NCI-H345 treated with DMSO at 0.1 percent for 48 hours (cell line): ENCODE measurements at regions not wholly inside any gene's neighbourhood (a gene's known extent, or its start where the extent isn't known, plus 50 kb on each side); places are given as distances from the start of the nearest gene placed in this dataset.
A peak's percentile ranks its signal among the peaks of the same experiment; 100 is the strongest.

Experiments used
- DNase-seq: peaks from one replicate; lab custom pipeline; 2025; ENCODE audit not compliant: unreplicated experiment; lab: John Stamatoyannopoulos, UW

DNA sequence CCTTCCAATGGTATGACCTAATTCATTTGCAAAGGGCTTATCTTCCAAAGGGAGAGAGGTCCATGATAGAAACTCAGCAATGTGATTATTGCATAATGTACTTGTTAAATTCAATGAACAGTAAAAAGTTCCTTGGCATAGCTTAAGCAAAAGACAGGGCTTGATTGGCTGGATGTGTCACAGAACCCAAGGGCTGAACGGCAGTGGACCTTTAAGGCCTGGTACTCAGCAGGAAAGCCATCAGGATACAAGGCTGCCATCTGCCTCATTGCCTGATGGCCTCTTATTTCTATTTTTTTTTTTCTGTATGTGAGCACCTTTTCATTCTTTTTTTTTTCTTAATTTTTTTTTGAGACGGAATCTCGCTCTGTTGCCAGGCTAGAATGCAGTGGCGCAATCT is 208.9 kb upstream of the WSCD1 start:
- DNase-seq = no peak

DNA sequence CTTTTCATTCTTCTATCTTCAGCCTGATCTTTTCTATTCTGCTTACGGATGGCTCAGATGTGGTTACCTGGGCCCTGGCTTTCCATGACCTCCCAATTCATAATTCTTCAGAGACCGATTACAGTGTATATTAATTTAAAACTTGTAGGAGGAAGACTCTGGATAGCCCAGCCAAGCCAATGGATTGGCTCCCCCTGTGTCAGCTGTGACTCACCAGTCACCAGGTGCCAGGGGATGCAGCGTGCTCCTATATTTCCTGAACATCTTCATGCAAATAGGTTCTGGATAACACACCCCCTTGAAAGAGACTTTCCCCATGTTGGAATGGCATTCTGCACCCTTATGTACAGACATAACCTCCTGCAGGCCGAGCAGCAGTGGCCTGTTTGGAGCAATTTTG is 208.3 kb upstream of the WSCD1 start:
- DNase-seq = no peak

DNA sequence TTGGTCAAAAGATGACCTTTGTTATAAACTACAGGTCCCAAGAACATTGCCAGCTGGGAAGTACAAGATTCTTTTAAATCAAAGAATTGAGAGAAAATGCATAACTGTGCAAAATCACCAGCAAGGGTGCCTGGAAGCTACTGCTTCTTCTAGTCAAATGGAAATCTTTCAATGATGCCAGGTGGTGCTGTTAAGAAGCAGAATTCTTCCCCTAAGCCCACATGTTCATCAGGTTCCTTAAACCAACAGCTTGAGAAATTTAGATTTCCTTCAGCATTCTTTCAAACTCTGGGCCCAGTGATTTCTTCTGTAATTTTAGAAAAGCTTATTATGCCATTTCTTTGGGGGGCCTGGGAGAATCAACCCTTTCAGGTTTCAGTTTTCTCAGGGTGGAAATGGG is 207.8 kb upstream of the WSCD1 start:
- no peak for DNase-seq

DNA sequence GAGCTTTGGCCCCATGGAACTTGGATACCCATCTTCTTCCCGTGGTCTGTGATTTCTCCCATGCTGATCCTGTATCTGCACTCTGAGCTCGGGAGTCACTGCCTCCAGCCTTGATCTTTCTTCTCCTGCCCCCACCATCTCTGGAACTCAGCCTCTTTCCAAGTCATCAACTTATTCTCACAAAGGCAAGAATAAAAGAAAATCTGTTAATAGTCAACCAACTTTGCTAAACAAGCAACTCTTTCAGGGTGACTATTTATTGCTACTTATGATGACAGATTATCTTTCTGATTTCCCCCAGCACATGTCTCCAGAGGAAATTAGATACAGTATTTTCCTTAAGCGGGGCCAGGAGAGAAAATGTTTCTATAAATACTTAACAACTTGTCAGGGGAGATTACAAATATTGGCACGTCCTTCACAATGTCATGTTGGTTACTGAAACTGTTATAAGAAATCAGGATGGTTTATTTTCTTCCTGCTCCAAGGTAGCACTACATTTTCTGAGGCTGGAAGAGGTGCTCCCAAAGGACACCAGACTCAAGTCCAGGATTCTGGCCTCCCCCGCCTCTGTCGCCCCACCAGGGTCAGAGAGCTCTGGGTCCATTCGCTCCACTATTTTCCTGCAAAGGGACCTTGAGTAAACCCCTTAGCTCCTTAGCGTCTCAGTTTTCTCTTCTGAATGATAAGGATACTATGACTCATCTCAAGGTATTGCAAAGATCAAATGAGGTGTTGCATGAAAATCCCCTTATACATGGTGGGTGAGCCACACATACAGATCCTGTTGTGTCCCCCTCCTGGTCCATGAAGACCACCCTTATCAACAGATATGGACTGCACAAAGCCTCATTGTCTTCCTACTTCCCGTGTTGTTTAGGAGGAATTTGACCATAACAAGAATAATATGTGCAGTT is 205.2 kb upstream of the WSCD1 start:
- no peak for DNase-seq

DNA sequence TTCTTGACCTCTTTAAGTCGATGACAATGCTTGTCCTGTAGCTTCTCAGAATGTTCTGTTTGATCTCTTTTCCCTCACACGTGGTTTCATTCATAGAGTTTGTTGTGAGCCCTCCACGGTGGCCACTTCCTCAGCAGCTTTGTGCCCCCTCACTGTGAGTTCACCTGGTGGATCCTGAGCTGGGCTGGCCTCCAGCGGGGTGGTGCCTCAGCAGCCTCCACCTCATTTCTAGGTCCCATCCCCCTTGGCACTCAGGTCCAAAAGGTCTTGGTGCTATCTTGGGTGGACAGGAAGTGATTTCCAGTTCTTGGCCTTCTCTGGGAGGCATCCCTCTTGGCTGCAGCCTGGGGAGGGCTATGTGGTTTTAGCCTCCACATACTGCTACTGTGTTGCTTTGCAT is 203.2 kb upstream of the WSCD1 start:
- DNase-seq = no peak

DNA sequence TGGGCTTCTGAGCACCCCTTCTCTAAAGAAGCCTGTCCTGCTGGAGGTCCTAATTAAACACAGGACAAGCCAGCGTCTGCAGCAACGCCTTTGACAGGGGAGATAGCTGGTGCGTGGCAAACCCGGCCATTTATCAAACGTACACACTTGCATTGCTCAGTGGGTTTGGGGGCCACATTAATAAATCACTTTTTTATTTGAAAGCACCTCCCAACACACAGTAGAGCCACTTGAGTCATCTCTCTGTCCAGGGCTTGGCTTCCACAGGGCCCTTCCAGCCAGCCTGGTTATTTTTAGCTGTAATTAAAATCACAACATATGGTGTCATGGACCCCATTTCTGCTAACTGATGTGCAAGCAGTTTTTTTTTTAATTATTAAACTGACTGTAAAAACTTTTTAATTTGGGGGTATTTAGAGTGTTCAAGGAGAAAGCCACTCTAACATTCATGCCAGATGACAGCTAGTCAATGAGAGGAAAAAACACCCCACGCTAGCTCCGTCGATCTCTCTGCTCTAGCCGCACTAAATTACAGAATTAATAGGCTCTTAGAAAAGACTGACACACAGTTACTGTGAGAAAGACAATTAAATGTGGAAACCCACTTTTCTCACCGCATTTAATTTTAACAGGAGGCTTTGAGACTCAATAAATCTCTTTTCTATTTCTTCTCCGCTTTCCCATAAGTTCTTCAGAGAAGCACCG is 201.0 kb upstream of the WSCD1 start:
- no peak for DNase-seq

DNA sequence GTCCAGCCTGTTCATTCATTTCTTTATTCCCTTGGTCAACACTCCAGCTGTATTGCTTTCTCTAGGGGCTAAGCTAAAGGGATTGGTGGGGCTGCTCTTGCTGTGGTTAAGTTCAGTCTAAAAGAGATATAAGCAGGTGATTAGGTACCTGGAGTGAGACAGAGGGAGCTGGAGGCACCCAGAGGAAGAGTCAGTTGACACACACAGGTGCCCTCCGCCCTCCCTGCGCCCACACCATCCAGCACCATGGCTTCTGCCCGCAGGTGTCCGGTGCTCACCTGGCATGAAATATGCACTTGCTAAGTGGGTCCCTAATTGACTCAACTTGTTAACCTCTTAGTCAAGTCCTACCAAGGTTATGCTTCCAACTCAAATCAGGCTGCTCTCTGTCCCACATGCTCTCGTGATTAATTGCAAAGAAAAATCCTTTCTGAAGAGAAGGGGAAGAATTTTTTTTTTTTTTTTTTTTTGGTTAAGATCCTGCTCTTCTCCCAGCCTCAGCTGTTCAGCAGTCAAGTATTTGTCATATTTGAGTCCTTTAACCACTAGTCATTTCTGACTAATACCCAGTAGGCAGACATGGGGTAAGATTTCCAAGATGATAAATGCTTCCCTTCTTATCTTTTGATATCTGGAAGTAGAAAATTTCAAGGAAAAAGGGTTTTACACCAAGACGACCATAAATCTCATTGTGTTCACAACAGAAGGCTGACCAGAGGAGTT is 199.8 kb upstream of the WSCD1 start:
- no peak for DNase-seq

DNA sequence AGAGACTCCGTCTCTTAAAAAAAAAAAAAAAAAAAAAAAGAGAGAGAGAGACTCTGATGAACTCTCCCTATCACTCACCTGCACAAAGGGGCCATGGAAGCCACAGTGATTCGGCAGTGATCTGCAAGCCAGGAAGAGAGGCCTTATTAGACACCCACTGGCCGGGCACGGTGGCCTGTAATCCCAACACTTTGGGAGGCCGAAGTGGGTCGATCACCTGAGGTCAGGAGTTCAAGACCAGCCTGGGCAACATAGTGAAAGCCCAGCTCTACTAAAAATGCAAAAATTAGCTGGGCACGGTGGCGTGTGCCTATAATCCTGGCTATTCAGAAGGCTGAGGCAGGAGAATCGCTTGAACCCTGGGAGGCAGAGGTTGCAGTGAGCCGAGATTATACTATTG is 198.5 kb upstream of the WSCD1 start:
- no peak for DNase-seq

DNA sequence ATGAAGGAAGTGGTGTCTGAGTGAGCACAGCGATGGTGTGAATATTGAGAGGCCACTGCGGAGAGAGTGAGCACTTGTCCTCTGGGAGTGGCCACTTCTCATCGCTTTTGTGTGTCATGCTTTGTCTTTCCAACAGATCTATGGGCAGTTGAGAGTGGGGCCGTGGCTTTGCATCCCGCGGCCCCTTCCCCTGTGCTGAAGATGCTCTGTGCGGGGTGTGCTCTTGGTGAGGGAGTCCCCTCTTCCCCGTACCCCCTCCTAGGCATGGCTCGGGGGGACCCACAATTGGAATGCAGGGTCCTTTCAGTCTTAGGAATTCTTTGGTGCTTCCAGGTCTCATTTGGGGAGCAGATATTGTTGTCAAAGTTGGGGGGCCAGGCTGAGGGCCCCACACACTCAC is 197.3 kb upstream of the WSCD1 start:
- DNase-seq = no peak

DNA sequence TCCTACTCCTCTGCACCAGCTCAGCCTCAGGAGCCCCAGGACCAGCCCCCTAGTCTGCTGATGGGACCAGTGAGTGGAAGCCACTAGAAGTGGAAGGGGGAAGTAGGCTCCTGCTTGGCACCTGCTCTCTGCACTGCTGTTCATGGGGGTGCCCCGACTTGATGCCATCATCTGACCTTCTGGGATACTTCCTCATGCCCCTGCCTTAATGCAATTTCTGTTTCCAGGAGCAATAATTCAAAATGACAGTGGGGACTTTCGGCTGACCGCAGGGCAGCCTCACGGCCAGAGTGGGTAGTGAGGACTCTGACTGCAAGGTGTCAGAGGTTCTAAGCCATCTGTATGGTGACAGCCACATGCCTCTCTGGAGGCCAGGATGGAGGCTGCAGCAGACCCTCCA is 196.4 kb upstream of the WSCD1 start:
- DNase-seq = no peak

DNA sequence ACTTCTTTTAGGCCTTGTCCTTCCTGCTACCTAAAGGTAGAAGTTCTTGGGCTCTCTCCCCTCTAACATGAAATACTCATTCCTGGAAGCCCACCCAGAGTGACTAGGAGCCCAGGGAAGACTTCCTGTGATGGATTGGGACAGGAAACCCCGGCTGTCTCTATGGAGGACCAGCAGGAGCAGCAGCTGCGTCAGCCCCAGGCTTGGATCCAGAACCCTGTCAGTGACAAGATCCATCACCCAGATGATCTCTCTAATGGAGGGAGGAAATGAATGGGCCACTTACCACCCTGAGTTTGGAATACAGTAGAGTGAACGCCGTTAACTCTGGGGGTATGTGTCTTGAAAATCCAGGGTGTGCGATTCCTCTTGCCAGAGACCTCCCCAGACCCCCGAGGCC is 195.7 kb upstream of the WSCD1 start:
- DNase-seq = no peak

DNA sequence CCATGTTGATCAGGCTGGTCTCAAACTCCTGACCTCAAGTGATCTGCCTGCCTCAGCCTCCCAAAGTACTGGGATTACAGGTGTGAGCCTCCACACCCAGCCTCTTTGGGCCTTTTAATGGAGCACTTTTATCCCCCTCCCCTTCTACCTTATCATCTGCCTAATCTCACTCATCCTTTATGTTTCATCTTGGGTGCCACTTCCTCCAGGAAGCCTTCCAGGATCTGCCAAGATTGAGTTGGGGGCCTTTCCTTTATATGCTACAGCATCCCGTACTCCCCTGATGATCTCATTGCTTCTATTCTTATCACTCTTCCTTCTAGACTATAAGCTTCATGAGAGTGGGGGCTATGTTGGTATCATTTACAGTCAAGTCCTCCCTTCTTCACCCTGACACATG is 192.8 kb upstream of the WSCD1 start:
- DNase-seq = no peak

DNA sequence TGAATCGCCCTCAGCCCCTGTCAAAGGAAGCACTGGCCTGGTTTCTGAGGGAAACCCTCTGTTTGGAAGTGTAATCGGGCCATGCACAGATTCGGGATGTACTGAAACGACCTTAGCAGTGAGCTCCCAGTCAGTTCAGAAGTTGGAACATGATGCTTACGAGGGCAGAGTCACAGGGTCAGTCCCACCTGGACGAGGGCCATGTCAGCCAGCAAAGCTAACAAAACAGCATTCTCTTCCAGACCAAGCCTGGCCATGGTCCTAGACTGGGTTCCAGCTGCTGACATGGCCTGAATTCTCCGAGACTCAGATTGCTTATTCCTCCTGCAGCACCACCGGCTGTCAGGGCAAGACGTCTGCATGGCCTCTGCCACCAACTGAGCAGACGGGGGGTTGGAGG is 192.2 kb upstream of the WSCD1 start:
- DNase-seq = no peak

DNA sequence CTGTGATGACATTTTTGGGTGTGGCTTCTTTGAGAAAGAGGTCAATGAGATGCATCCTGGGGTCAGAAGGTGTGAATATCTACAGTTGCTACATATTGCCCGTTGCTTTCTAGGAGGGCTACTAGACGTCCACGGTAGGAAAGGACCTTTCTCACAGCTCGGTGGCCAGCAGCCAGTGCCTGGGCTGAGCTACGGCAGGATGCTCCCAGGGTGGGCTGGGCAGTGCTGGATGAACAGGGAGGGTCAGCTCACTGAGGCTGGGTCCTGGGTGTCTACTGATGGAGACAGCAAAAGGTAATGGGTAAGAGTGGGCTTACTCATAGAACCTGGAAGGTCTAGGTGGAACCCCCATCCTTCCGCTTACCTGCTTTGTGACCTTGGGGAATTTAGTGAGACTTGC is 188.3 kb upstream of the WSCD1 start:
- DNase-seq = no peak

DNA sequence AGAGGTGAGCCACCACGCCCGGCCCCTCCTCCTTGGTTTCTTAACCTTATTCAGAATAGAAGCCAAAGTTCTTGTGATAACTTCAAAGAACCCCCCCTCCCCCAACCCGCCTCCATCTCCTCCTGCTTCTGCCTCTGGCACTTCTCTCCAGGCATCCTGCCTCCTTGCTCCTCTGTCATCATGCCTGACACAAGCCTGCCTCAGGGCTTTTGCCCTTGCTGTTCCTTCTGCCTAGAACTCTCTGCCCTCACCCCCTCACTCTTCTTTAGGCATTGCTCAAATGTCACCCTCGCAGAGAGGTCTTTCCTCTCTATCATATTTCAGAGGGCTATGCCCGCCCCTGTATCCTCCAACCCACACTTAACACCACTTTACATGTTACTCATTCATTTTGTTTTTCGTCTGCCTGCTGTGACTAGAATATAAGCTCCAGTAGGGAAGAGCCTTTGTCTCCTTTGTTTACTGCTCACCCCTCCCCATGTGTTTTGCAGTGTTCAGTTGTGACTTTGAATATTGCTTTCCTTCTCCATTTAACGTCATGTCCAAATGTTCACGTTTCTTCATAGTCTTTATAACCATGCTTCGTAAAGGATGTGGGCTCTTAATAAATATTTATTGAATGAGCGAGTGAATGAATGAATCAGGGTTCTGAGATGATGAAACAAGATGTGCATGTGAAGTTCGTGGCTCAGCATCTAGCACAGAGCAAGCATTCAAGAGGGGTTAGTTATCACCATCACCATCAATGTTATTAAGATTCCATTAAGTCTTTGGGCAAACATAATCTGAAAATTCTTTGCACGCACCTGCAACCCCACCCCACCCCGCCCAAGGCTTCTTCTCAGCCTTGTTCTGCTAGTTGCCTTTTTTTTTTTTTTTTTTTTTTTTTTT is 186.2 kb upstream of the WSCD1 start:
- DNase-seq = peak; percentile 20

DNA sequence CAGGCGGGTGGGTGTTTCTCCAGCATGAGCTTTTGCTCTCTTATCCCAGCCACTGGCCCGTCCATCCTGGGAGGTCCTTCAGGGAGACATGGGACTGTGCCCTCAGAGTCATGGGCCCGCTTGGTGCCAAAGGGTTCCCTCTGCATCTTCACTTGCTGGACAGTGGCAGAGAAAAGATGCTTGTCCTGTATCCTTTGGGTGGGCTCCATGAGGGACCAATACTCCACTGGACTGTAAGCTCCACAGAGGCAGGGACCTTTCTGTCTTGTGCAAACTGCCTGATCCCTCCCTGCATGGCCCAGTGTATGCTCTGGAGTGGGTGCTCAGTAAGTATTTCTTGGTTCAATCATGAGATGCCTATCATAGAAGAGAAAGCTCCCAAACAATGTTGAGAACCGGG is 184.8 kb upstream of the WSCD1 start:
- no peak for DNase-seq

DNA sequence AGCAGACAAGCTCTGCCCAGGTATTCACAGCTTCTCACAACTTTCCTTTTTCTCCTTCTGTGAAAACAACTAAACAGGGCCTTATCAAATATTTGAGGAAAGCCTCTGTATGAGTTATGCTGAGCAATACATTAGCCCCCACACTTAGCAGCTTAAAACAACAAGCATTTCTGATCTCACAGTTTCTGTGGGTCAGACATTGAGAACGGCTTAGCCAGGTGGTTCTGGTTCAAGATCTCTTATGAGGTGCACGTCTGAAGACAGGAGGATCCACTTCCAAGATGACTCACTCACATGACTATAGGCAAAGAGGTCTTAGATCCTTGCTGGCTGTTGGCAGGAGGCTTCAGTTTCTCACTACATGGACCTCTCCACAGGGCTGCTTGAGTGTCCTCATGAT is 181.4 kb upstream of the WSCD1 start:
- no peak for DNase-seq

DNA sequence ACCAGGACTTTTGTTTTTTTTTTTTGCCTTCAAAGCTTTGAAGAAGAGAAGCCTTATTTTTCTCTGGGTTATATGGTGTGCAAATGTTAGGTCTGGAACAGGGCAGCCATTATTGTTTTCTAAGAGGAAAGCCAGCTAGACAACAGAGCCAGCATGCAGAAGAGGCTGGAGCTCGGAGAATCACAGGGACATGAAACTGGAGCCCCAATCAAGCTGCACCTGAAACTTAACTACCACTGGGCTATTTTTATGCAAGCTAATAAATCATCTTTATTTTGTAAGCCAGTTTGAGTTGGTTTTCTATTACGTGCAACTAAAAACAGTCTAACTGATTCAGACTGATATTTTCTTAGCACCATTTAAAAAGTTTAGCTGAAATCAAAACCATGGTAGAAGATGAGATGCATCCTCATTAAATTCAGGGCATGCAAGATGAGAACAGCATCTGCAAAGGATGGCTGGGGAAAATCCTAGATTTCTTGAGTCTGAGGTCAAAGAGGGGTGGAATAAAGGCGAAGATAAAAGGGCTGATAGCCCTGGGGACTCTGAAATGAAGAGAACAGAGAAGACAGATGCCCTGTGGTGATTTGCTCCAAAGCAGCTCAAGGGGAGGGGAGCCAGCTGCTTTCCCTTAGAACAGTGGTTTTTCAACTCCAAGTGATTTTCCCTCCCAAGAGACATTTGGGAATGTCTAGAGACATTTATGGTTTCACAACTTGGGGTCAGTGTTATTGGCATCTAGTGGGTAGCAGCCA is 177.1 kb upstream of the WSCD1 start:
- no peak for DNase-seq

DNA sequence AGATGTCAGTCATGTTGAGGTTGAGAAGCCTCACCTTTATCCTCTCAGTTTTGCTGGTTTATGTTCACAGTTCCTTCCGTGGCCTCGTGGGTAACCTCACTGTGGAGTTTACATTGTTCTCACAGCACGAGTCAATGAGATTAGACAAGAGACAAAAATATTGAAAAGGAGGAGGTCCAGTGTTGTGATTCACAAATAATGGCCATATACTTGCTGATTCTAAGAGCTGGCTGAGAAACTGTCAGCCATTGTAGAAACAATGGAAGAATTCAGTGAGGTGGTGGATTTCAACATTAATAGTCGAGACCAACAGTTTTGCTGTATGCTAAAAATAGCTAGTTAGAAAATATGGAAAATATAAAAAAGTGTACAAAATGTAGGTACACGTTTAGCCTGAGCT is 176.4 kb upstream of the WSCD1 start:
- DNase-seq = no peak

DNA sequence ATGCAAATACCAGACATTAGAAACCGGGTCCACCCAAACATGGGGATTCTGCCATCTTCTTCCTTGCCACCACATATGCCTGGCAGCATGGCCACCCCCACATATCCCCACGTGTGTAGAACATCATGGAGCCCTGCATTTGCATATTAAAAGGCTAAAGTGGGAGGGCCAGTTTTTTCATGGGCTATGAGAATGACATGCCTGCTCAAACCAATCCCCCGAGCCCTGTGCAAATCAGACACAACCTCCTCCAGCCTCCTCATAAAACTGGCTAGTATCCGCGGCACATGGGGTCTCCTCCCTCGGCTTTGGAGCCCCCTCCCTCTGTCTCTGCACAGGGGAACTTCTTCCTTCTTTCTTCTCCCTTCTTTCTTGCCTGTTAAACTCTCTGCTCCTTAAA is 174.9 kb upstream of the WSCD1 start:
- no peak for DNase-seq
